ENCODE measurements at regions not wholly inside any gene's neighbourhood (a gene's known extent, or its start where the extent isn't known, plus 50 kb on each side); places are given as distances from the start of the nearest gene placed in this dataset.

- no peak for TF ChIP-seq EP300 (IDR thresholded peaks at IDR 0.05)
- TF ChIP-seq CTCF (IDR thresholded peaks at IDR 0.05), result no peak
- no peak for TF ChIP-seq POLR2A (IDR thresholded peaks at IDR 0.05)
These were observed 55.6 kb upstream of the TMEM17 start for GRCh38 chr2:62561586-62561985.
